GM19025 (cell line): ENCODE measurements at regions not wholly inside any gene's neighbourhood (a gene's known extent, or its start where the extent isn't known, plus 50 kb on each side); places are given as distances from the start of the nearest gene placed in this dataset.

Experiments
- ATAC-seq: cut with Tn5 transposase; IDR thresholded peaks from one replicate; pipeline ENCODE4 v1.9.1; 2021; ENCODE audit warnings: mild to moderate bottlenecking, low read depth, moderate library complexity; ENCODE audit not compliant: unreplicated experiment

DNA sequence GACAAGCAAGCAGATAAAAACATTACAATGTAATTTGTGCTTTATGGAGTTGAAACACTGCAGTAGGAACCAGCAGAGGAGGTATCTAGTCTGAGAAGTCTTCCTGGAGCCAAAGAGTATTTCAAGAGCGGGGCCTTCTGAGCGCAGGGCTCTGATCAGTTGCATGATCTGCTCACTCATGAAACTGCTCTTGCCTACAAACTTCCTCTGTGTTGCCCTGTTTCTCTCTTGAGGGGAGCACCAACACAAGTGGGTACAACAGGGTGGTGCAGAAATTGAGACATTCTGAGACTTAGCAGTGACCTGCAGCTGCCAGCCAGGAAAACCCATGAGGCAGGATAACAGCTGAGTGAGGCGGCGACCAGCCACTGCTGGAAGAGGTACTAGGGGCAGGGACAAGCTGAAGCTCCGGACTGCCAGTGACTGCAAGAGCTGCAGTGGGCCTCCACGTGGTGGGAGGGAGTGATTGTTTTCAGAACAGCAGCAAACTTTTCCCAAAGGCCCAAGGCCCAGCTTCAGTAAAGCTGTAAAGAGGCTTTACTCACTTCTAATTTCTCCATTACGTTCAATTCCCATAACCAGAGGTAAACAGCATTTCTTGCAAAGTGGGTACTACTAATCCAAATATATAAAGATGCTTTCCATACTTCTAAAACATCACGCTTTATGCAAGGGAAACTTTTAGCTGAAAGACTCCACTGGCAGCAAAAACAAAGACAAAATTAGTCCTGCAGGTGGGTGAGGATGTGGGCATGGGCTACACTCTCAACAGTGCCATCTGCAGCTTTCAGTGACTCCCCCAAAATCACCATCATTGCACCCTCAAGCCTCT is 69.0 kb upstream of the LPP start:
- no peak for ATAC-seq

DNA sequence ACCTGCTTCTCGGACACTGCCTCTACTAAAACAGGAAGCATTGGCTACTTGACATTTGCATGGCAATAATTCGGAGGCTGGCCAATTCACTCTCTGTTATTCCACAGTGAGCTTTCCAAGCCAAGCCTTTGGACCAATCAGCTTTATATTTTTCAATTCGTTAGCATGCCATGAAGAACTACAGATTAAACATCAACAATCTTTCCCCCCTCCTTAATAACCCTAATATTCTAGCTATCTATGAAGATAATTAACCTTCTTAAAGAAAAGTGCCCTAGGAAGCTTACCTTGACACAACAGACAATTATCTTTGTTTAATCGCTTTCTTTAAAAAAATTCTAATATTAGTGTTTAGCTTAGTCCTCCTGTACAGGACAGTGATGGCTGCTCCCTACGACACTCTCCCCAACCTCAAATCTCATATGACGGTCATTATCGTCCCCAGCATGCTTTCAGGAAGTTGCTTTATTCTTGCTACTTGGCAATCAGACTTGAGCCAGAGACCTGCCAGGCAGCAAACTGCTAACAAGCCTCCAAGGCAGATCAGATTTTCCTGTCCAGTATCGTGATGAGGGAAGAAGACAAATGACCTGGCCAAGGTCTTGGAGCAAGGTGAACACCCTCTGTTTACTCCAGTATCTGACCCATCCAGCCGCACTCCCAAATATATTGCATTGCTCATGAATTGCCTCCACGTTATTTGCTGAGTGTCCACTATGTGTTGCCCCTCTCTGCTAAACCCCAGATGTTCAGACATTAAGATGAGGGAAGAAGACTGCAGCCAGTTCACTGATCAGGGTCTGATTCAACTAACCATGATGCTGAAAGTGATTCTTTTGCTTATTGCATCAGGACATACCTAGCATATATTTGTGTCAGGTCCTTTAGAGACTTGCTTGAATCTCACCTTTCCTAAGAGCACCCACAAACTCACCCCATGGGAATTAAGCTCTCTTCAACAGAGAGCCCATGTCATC is 68.1 kb upstream of the LPP start:
- no peak for ATAC-seq

DNA sequence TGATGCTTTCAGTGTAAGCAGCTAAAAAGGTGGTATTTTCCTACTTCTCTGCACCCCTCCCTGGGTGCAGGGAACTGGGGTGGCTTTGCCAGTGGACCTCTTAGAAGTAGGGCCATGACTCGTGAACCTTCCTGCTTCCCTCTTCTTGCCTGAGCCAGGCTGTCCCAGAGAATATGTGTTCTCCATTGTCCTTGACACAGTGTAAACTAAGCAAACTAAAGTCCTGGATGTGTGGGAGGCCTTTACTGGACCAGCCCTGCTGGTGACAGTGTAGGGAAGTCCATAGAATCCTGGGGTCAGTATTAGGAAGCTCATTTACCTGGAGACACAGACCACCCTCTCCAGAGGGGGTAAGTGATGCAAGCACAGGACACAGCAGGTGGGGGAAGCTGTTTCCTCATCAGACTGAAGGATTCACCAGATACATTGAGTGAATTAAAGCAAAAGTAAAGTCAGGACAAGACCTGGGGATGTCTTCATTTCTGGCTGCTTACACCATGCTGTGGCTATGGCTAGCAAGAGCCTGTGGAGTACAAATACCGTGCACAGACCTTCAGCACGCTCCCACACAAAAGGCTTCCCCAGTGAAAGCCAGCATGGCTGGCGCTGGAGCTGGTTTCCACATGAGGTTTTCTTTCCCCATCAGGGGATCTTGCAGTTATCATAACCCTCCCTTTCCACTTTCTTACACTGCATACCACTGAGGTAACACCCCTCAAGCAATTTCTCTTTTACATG is 64.8 kb upstream of the LPP start:
- ATAC-seq, result no peak

DNA sequence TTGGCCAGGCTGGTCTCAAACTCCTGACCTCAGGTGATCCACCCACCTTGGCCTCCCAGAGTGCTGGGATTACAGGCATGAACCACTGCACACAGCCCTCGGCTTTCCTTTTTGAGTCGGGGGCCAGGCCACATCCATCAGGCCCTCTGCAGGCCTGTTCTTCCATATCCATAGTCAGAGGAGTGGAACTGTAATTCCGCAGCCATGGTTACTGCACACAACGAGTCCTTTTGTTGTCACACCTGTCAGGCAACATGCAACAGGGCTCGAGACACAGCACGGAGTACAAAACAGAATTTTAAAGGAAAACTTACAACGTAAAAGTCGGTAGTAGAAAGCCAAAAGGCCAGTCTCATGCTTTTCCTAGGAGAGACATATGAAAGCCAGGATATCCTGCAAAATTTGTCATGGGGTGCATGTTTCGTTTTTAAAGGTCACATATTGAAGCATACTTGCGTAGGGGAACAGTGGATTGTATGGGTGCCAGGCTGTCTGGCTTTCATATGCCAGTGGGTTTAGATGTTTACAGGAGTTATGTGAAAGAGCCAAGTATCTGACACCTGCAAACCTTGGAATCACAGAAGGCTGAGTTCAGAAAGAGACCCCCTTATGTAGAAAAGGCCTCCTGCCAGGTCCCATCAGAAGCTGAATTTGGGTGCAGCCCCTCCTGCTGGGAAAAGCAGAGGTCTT is 63.2 kb upstream of the LPP start:
- no peak for ATAC-seq

DNA sequence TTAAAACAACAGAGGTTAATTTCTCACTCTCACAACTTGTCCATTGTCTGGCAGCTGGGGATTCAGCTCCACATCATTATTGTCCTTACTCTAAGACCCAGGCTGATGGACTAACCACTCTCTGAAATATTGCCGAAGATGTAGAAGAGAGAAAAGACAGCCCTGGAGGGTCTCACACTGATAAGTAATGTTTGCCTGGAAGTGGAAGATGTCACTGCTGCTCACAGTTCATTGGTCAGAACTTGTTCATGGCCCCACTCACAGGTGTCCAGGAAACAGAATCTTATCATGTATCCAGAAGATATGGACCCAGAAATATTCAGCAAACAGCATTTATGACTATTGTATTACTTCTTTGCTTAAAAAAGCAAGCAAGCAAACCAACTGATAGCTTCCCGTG is 62.2 kb upstream of the LPP start:
- ATAC-seq, result no peak

DNA sequence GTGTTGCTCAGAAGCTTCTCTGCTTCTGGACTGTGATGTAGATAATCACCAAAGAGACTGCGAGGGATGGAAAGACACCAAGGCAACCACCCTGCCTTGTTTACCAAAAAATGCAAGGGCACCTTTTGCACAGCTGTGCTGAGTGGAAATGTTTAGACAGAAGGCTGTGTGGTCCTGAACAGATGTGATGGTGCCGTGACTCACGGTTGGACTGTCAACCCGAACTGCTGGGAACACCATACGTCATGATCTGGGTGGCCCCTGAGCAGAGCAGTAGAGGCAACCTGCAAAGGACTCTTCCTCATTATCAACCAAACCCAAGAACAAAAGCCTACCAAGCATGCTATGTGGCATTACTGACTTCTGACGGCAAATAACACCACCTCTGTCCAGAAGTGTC is 61.3 kb upstream of the LPP start:
- no peak for ATAC-seq

DNA sequence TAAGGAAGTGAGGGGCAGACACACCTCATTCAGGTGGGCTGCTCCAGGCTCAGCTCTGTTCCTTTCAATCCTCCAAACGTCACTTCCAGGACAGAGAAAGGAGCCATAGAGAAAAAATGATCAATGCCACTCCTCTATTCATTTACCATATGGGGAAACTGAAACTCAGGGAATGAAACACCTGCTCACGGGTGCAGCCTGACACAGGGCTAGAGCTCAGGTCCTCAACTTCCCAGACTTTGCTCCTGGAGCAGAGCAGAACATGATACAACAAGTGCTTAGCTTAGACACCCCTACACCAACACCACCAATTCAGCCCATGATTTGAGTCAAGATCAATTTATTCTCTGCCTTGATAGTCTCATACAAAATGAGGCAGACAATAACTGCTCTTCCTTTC is 58.5 kb upstream of the LPP start:
- ATAC-seq, result no peak

DNA sequence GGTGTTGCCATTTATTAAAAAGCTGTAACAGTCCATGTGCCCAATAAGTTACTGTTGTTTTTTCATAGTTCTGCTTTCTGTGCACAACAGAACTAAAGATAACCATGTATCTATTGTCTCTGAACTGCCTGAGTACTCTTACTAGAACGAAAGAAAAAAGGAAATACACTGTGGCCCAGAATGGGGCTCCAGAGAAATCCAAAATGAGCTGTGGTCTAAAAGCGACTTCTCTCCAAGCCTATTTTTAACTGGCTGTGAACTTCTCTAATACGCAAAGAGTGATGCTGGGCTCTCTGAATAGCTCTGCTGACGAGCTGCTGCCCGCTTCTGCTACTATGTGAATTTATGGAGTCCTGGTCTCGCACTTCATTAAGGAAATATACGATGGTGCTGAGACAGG is 56.2 kb upstream of the LPP start:
- no peak for ATAC-seq

DNA sequence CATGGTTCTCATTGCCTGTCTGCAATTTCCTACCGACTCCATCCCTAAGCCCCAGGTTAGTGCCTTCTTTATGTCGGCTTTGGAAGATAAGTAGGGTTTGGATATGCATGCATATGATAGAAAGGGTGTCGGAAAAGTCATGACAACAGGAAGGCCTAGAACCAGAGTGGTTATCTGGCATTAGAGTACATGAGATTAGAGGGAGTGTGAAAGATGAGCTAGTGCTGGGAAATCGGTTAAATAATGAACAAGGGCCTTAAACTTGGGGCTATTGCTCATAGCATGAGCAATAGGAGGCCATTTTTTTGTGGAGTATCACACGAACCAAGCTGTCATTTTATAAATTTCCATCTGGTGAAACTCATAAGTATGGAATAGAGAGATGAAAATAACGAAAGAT is 54.0 kb upstream of the LPP start:
- no peak for ATAC-seq

DNA sequence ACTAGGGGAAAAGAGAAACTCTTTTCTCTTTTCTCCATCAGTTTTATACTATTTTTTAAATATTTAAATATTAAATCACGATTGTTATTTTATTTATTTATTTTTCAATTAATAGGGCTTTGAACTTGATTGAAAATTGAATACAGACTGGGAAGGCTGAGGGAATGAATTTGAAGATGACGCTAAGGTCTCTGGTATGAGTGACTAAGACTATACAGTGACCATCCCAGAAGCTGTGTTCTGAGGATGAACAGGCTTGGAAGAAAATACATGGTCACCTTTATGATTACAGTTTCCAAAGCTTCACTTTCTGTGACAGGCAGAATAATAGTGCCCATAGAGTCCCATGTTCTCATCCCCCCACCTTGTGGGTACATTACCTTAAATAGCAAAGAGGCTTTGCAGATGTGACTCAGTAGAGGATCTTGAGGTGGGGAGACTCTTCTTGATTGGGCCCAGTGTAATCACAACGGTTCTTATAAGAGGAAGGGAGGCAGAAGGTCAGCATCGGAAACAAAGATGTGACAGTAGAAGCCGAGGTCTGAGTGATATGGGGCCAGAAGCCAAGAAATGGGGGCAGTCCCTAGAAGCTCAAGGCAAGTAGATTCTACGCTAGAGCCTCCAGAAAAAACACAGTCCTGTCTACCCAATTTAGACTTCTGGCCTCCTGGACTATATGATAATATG is 51.0 kb upstream of the LPP start:
- no peak for ATAC-seq

DNA sequence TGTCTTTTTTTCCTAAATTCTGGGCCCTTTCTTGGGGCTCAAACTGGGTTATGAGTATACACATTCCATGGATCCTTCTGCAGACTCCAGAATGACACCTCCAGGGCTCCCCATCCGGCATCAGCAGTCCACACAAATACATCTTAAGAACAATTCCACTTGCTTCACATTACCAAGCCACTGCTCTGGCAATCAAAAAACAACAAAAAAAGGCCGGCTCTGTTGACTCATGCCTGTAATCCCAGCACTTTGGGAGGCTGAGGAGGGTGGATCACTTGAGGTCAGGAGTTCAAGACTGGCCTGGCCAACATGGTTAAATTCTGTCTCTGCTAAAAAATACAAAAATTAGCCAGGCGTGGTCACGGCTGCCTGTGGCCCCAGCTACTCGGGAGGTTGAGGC is 49.9 kb upstream of the LPP start:
- no peak for ATAC-seq
